KMS-11 (cell line): ENCODE measurements at regions not wholly inside any gene's neighbourhood (a gene's known extent, or its start where the extent isn't known, plus 50 kb on each side); places are given as distances from the start of the nearest gene placed in this dataset.
A peak's percentile ranks its signal among the peaks of the same experiment; 100 is the strongest.

ENCODE experiments used
- H2AFZ ChIP-seq: fragments of 200-600 bp; sonication (generic); 2 replicates; pipeline ENCODE4 v1.6.1; 2016; ENCODE audit warnings: antibody characterized with exemption, mixed run types, low read depth
- H3K27ac ChIP-seq: fragments of 200-600 bp; sonication (generic); 2 replicates; pipeline ENCODE4 v1.6.1; 2016; ENCODE audit warnings: mild to moderate bottlenecking, mixed run types
- H3K27me3 ChIP-seq: fragments of 200-600 bp; sonication (generic); 2 replicates; pipeline ENCODE4 v1.6.1; 2017; ENCODE audit warnings: mild to moderate bottlenecking, low read depth, mixed run types, moderate library complexity; ENCODE audit not compliant: insufficient read depth
- H3K36me3 ChIP-seq: fragments of 200-600 bp; sonication (generic); 2 replicates; pipeline ENCODE4 v1.6.1; 2017; ENCODE audit warnings: mild to moderate bottlenecking, mixed run types; ENCODE audit not compliant: insufficient read depth
- H3K4me1 ChIP-seq: fragments of 200-600 bp; sonication (generic); 2 replicates; pipeline ENCODE4 v1.6.1; 2016; ENCODE audit warnings: mild to moderate bottlenecking, low read depth, mixed run types; ENCODE audit not compliant: poor library complexity, severe bottlenecking
- H3K4me2 ChIP-seq: fragments of 200-600 bp; sonication (generic); 2 replicates; pipeline ENCODE4 v1.7.0; 2016; ENCODE audit warnings: mild to moderate bottlenecking, mixed run types
- H3K4me3 ChIP-seq: fragments of 200-600 bp; sonication (generic); IDR thresholded peaks from 2 replicates; pipeline ENCODE4 v1.6.1; 2017; ENCODE audit warnings: low read depth, low read length, mixed read lengths; ENCODE audit not compliant: insufficient read depth
- H3K79me2 ChIP-seq: fragments of 200-600 bp; sonication (generic); 2 replicates; pipeline ENCODE4 v1.6.1; 2016; ENCODE audit warnings: low read depth, mixed run types; ENCODE audit not compliant: insufficient read depth
- H3K9ac ChIP-seq: fragments of 200-600 bp; sonication (generic); 2 replicates; pipeline ENCODE4 v1.6.1; 2016; ENCODE audit warnings: mild to moderate bottlenecking, mixed run types
- H4K20me1 ChIP-seq: fragments of 200-600 bp; sonication (generic); 2 replicates; pipeline ENCODE4 v1.6.1; 2016; ENCODE audit warnings: mild to moderate bottlenecking, mixed run types; ENCODE audit not compliant: insufficient read depth
- TF ChIP-seq, protein P1 (sequence below): fragments of 200-600 bp; sonication (generic); conservative IDR thresholded peaks from 2 replicates; pipeline ENCODE4 v1.6.1; 2017; ENCODE audit warnings: low read depth, mild to moderate bottlenecking, antibody characterized with exemption, low read length, moderate library complexity, mixed read lengths

DNA sequence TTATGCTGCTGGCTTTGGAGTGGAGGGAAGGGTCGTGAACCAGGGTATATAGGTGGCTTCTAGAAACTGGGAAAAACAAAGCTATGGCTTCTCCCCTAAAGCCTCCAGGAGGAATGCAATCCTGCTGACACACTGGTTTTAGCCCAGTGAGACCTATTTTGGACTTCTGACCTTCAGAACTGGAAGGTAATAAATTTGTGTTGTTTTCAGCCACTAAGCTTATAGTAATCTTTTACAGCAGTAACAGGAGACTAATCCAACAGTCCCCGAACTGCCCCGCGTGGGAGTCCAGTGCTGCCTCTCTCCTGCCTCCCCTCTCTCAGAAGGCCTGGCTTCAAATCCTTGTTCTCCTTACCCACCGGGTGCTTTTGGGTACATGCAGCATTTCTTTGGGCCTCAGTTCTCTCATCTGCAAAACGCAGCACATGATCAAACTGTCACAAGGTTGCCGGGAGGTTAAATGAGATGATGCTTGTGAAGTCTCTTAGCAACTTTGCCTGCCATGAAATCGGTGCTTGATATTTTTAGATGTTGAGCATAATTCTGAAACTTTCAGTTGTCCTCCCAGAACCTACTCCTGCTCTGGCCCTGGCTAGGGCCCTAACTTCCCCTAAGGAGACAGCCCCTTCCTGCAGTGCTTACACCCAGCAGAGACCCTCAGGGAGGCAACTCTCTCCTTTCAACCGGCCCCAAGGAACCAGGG lies 127.3 kb upstream of the BOD1 start:
- Histone ChIP-seq H3K9ac (peak overlapping the region; percentile 60; the same call in 1 of the 2 replicates), H3K79me2 (no peaks in the 10 kb centered on the region), H3K4me1 (peaks cover 75% of the 10 kb centered on the region), H3K27me3 (no peaks in the 10 kb centered on the region), H3K36me3 (no peaks in the 10 kb centered on the region), H3K4me3 (no peak overlapping the region), H2AFZ (peak overlapping the region; percentile 42), H3K4me2 (peak overlapping the region; percentile 77), H3K27ac (peak overlapping the region; percentile 86), H4K20me1 (no peaks in the 10 kb centered on the region)
- TF ChIP-seq, protein P1, sequence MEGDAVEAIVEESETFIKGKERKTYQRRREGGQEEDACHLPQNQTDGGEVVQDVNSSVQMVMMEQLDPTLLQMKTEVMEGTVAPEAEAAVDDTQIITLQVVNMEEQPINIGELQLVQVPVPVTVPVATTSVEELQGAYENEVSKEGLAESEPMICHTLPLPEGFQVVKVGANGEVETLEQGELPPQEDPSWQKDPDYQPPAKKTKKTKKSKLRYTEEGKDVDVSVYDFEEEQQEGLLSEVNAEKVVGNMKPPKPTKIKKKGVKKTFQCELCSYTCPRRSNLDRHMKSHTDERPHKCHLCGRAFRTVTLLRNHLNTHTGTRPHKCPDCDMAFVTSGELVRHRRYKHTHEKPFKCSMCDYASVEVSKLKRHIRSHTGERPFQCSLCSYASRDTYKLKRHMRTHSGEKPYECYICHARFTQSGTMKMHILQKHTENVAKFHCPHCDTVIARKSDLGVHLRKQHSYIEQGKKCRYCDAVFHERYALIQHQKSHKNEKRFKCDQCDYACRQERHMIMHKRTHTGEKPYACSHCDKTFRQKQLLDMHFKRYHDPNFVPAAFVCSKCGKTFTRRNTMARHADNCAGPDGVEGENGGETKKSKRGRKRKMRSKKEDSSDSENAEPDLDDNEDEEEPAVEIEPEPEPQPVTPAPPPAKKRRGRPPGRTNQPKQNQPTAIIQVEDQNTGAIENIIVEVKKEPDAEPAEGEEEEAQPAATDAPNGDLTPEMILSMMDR, result no peak

- TF ChIP-seq, protein P1, result no peak
- Histone ChIP-seq H3K27ac (peak overlapping the region; percentile 86), H3K4me1 (peaks cover 77% of the 10 kb centered on the region), H3K79me2 (no peaks in the 10 kb centered on the region), H2AFZ (peak overlapping the region; percentile 42), H3K36me3 (no peaks in the 10 kb centered on the region), H3K4me3 (no peak overlapping the region), H3K9ac (peak overlapping the region; percentile 60; the same call in 1 of the 2 replicates), H3K27me3 (no peaks in the 10 kb centered on the region), H4K20me1 (no peaks in the 10 kb centered on the region), H3K4me2 (peak overlapping the region; percentile 77)
Measured at GRCh38 chr5:173744551-173744950, 128.1 kb upstream of the BOD1 start.

- TF ChIP-seq, protein P1, result no peak
- Histone ChIP-seq H3K4me1 (peaks cover 83% of the 10 kb centered on the region), H3K27me3 (no peaks in the 10 kb centered on the region), H3K27ac (peak overlapping the region; percentile 86), H3K79me2 (no peaks in the 10 kb centered on the region), H2AFZ (peak overlapping the region; percentile 3; the same call in 1 of the 2 replicates), H3K36me3 (no peaks in the 10 kb centered on the region), H4K20me1 (no peaks in the 10 kb centered on the region), H3K4me3 (no peak overlapping the region), H3K9ac (peak overlapping the region; percentile 60; the same call in 1 of the 2 replicates), H3K4me2 (peak overlapping the region; percentile 77)
Measured at GRCh38 chr5:173745123-173745522, 128.7 kb upstream of the BOD1 start.

DNA sequence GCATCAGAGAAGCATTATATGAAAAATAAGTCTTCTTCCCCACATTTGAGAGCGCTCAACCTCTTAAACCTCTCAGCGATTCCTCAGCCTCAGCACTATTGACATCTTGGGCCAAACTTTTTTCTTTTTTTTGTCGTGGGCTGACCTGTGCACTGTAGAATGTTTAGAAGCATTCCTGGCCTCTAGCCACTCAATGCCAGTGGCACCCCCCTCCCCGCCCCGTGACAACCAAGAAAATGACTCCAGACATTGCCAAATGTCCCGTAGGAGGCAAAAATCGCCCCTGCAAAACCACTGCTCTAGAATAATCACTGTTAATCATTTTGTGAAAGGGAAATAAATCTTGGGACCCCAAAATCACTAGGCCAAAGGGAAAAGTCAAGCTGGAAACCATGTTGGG lies 129.1 kb upstream of the BOD1 start:
- Histone ChIP-seq H3K79me2 (no peaks in the 10 kb centered on the region), H3K4me1 (peaks cover 83% of the 10 kb centered on the region), H3K9ac (peak overlapping the region; percentile 60; the same call in 1 of the 2 replicates), H2AFZ (peak overlapping the region; percentile 3; the same call in 1 of the 2 replicates), H3K4me3 (no peak overlapping the region), H3K27me3 (no peaks in the 10 kb centered on the region), H3K27ac (peak overlapping the region; percentile 86), H4K20me1 (no peaks in the 10 kb centered on the region), H3K36me3 (no peaks in the 10 kb centered on the region), H3K4me2 (peak overlapping the region; percentile 77)
- TF ChIP-seq, protein P1, result no peak
